Neutrophil (primary cell): ENCODE measurements at regions not wholly inside any gene's neighbourhood (a gene's known extent, or its start where the extent isn't known, plus 50 kb on each side); places are given as distances from the start of the nearest gene placed in this dataset.

Source experiments
- H3K27ac ChIP-seq: fragments of 200-600 bp; sonication (generic); 2 replicates; pipeline ENCODE4 v1.5.1; 2016; ENCODE audit warnings: mild to moderate bottlenecking, moderate library complexity
- H3K27me3 ChIP-seq: fragments of 200-600 bp; sonication (generic); 2 replicates; pipeline ENCODE4 v1.6.0; 2016; ENCODE audit warnings: mild to moderate bottlenecking
- H3K36me3 ChIP-seq: fragments of 200-600 bp; sonication (generic); 2 replicates; pipeline ENCODE4 v1.5.1; 2017
- H3K4me1 ChIP-seq, 2 experiments: fragments of 200-600 bp in 1 of 2; sonication (generic) in 1 of 2; 1 replicate in 1 of 2; 2 replicates in 1 of 2; pipeline versions ENCODE4 v1.5.1 to v1.6.1; 2013 to 2016; ENCODE audit warnings: low read depth in 1 of 2, low read length in 1 of 2, mild to moderate bottlenecking in 1 of 2, moderate library complexity in 1 of 2; ENCODE audit not compliant: control insufficient read depth in 1 of 2, insufficient read depth in 1 of 2
- H3K4me3 ChIP-seq, 2 experiments: fragments of 200-600 bp in 1 of 2; sonication (generic) in 1 of 2; 1 replicate in 1 of 2; 2 replicates in 1 of 2; pipeline ENCODE4 v1.5.1; 2013 to 2016; ENCODE audit warnings: low read depth in 1 of 2, low read length in 1 of 2, mild to moderate bottlenecking in 1 of 2, moderate library complexity in 1 of 2
- H3K9me3 ChIP-seq: fragments of 200-600 bp; sonication (generic); 2 replicates; pipeline ENCODE4 v1.5.1; 2016
- TF ChIP-seq, protein P1 (sequence below): fragments of 200-600 bp; sonication (generic); IDR thresholded peaks from 2 replicates; pipeline ENCODE4 v1.5.1; 2016; ENCODE audit warnings: antibody characterized with exemption

DNA sequence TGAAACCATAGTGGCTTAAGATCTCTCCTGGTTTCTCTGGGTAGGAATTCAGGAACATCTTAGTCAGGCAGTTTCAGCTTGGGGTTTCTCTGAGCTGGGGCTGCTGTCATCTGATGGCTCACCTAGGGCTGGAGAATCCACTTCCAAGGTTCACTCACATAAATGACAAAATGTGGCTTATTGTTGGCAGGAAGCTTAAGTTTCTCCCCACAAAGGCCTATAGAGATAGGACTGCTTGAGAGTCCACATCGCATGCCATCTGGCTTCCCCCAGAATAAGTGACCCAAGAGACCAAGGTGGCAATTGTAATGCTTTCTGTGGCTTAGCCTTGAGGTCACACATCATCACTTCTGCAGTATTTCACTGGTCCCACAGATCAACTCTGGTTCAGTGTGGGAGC, 131.4 kb downstream of the EDN1 start:
- TF ChIP-seq, protein P1, sequence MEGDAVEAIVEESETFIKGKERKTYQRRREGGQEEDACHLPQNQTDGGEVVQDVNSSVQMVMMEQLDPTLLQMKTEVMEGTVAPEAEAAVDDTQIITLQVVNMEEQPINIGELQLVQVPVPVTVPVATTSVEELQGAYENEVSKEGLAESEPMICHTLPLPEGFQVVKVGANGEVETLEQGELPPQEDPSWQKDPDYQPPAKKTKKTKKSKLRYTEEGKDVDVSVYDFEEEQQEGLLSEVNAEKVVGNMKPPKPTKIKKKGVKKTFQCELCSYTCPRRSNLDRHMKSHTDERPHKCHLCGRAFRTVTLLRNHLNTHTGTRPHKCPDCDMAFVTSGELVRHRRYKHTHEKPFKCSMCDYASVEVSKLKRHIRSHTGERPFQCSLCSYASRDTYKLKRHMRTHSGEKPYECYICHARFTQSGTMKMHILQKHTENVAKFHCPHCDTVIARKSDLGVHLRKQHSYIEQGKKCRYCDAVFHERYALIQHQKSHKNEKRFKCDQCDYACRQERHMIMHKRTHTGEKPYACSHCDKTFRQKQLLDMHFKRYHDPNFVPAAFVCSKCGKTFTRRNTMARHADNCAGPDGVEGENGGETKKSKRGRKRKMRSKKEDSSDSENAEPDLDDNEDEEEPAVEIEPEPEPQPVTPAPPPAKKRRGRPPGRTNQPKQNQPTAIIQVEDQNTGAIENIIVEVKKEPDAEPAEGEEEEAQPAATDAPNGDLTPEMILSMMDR, result no peak

DNA sequence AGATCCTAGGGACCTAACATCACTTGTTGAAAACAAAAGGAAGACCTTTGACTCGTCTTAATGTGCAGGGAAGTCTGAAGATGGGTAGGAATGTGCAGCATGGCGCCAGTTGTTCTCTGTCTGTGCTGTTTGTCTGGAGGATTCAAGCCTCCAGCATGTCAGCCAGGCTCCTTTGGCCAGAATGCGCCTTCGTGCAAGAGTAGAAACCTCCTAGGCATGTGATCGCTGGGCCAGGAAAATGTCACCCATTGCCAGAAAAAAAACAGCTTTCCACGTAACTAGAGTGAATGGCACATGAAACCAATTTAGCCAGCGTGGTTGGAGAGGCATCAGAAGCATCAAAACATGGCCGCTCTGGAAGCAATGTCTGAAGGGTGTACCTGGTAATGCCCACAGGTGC, 132.7 kb downstream of the EDN1 start:
- Histone ChIP-seq H3K27ac (no peak overlapping the region), H3K9me3 (no peaks in the 10 kb centered on the region), H3K36me3 (no peaks in the 10 kb centered on the region), H3K4me3 (no peak overlapping the region), H3K4me1 (no peaks in the 10 kb centered on the region), H3K27me3 (no peaks in the 10 kb centered on the region)
- TF ChIP-seq, protein P1, result no peak

More for the DNA sequence above, 131.4 kb downstream of the EDN1 start:
- Histone ChIP-seq H3K36me3 (no peaks in the 10 kb centered on the region), H3K9me3 (no peaks in the 10 kb centered on the region), H3K4me3 (no peak overlapping the region), H3K27me3 (no peaks in the 10 kb centered on the region), H3K4me1 (no peaks in the 10 kb centered on the region), H3K27ac (no peak overlapping the region)

DNA sequence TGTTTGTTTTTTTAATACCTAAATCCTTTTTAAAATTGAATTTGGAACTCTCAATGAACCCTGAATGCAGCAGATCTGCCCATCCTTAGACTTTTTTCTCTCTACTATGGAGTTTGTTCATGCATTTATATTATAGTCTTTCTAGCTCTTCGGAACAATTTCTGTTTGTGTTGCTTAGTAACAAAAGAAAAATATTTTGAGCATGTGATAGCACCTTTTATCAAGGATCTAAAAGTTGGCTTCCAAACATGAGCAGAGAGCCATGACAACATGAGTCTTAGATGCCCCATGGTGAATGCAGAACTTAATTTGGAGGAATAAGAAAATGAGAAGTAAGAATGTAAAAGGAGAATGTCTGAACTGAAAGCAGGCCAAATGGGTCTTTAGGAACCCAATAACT, 133.7 kb downstream of the EDN1 start:
- no peaks in the 10 kb centered on the region for H3K27me3 ChIP-seq
- no peaks in the 10 kb centered on the region for H3K36me3 ChIP-seq

DNA sequence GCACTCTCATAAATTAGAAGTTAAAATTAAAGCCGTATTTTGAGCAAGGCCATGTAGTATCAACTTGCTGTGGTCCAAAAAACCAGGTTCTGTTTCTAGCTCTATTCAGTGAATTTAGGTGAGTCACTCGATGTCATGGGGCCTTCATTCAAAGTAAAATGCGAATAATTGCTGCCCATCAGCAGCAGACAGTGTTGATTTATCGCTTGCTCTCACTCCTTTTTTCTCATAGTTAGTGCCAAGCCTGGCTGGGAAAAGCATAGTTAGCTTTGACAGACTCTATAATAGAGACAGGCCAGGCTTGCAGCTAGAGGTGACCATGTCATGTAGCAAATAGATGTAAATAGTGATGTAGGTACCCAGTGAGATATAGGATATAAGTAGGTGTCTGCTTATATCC, 136.0 kb downstream of the EDN1 start:
- no peaks in the 10 kb centered on the region for H3K27me3 ChIP-seq
- no peak overlapping the region for H3K27ac ChIP-seq
- TF ChIP-seq, protein P1, result no peak
- H3K9me3 ChIP-seq, result no peaks in the 10 kb centered on the region
- no peaks in the 10 kb centered on the region for H3K4me1 ChIP-seq
- H3K36me3 ChIP-seq, result no peaks in the 10 kb centered on the region
- H3K4me3 ChIP-seq, result no peak overlapping the region

More for the DNA sequence above, 133.7 kb downstream of the EDN1 start:
- H3K9me3 ChIP-seq, result no peaks in the 10 kb centered on the region
- no peak overlapping the region for H3K4me3 ChIP-seq
- H3K4me1 ChIP-seq, result no peaks in the 10 kb centered on the region
- TF ChIP-seq, protein P1, result no peak
- no peak overlapping the region for H3K27ac ChIP-seq

DNA sequence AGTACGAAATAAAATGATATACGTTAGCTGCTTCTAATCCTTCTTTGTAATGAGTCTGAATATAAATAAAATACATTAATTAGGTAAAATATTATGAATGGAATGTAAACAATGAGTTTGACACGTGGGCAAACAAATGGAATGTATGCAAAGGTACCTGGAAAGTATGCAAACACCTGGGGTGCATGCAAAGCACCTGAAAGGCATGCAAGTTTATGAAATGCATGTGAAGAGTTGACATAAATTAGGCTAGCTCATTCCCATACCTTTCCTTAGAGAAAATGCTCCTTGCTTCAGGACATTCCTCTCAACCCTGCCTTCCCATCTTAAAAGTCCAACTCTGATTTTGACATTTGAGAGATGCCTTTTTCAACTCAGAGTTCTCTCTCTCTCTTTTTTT, 140.9 kb downstream of the EDN1 start:
- Histone ChIP-seq H3K27ac (no peak overlapping the region), H3K4me1 (peaks cover 3 to 5% of the 10 kb centered on the region in 2 experiments), H3K27me3 (no peaks in the 10 kb centered on the region), H3K36me3 (no peaks in the 10 kb centered on the region), H3K4me3 (no peak overlapping the region), H3K9me3 (no peaks in the 10 kb centered on the region)
- TF ChIP-seq, protein P1, result no peak

DNA sequence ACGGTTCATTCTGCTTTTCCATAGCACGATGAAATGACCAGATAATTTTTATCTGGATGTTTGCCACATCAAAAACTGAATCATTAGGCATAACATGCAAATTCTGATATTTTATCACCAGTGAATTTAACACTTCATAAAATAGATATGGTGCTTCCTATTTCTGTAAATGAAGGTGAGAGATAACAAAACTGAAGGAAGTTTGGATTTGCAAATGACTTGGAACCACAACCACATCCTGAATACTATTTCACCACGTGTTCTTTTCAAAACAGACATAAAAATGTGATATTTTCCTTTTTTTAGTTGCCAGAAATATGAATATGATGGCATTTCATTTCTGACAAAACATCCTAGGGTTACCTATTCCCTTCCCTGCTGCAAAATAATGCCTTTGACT, 146.1 kb downstream of the EDN1 start:
- Histone ChIP-seq H3K4me3 (no peak overlapping the region), H3K27me3 (no peaks in the 10 kb centered on the region), H3K9me3 (no peaks in the 10 kb centered on the region), H3K36me3 (no peaks in the 10 kb centered on the region), H3K4me1 (peaks cover 12 to 18% of the 10 kb centered on the region in 2 experiments), H3K27ac (peak overlapping the region; percentile 58)
- TF ChIP-seq, protein P1, result no peak
